HG03439 (cell line): ENCODE measurements at regions not wholly inside any gene's neighbourhood (a gene's known extent, or its start where the extent isn't known, plus 50 kb on each side); places are given as distances from the start of the nearest gene placed in this dataset.
"Not testable (repeated sequence)": the region's sequence is repeated elsewhere in the genome, so short reads cannot be mapped to it uniquely, and the experiment has no call there.

Experiments
- ATAC-seq: cut with Tn5 transposase; IDR thresholded peaks from one replicate; pipeline ENCODE4 v1.9.1; 2021; ENCODE audit warnings: mild to moderate bottlenecking, moderate library complexity; ENCODE audit not compliant: unreplicated experiment

GRCh38 chr5:18652404-18653215 lies 1018.4 kb downstream of the TAF11L14 start:
- no peak for ATAC-seq

- peak; percentile 71 for ATAC-seq
Measured at GRCh38 chr5:18653216-18653752, 1019.0 kb downstream of the TAF11L14 start.

- no peak for ATAC-seq
Measured at GRCh38 chr5:18660511-18660910, 1026.3 kb downstream of the TAF11L14 start.

- ATAC-seq: no peak
Measured at GRCh38 chr5:18662231-18662630, 1028.0 kb downstream of the TAF11L14 start.

- not testable (repeated sequence) for ATAC-seq
Measured at GRCh38 chr5:18674212-18674611, 1040.0 kb downstream of the TAF11L14 start.

- no peak for ATAC-seq
Measured at GRCh38 chr5:18675041-18675440, 1040.8 kb downstream of the TAF11L14 start.

GRCh38 chr5:18686253-18686652 lies 1052.0 kb downstream of the TAF11L14 start:
- ATAC-seq: no peak

- ATAC-seq: no peak
Measured at GRCh38 chr5:18687429-18687828, 1053.2 kb downstream of the TAF11L14 start.

- no peak for ATAC-seq
Measured at GRCh38 chr5:18699681-18700080, 1065.4 kb downstream of the TAF11L14 start.

- ATAC-seq: no peak
Measured at GRCh38 chr5:18702821-18703220, 1068.6 kb downstream of the TAF11L14 start.

GRCh38 chr5:18712936-18713485 lies 1078.8 kb downstream of the TAF11L14 start:
- ATAC-seq: no peak

GRCh38 chr5:18720002-18720401 lies 1085.7 kb downstream of the TAF11L14 start:
- ATAC-seq: no peak

- ATAC-seq: no peak
Measured at GRCh38 chr5:18732556-18733479, 1098.6 kb downstream of the TAF11L14 start.

- no peak for ATAC-seq
Measured at GRCh38 chr5:18736051-18736398, 1101.8 kb downstream of the TAF11L14 start.

GRCh38 chr5:18736736-18737135 lies 1102.5 kb downstream of the TAF11L14 start:
- not testable (repeated sequence) for ATAC-seq

GRCh38 chr5:18740301-18740700 lies 1106.0 kb downstream of the TAF11L14 start:
- ATAC-seq: no peak

- no peak for ATAC-seq
Measured at GRCh38 chr5:18742830-18743229, 1108.6 kb downstream of the TAF11L14 start.

- ATAC-seq: no peak
Measured at GRCh38 chr5:18744441-18744840, 1110.2 kb downstream of the TAF11L14 start.

- peak; percentile 41 for ATAC-seq
Measured at GRCh38 chr5:18745042-18745987, 1111.1 kb downstream of the TAF11L14 start.

- ATAC-seq: peak; percentile 73
Measured at GRCh38 chr5:18745988-18746615, 1111.8 kb downstream of the TAF11L14 start.
